Ureter (tissue), 1 donor: ENCODE measurements at regions not wholly inside any gene's neighbourhood (a gene's known extent, or its start where the extent isn't known, plus 50 kb on each side); places are given as distances from the start of the nearest gene placed in this dataset.
"Not testable (repeated sequence)": the region's sequence is repeated elsewhere in the genome, so short reads cannot be mapped to it uniquely, and the experiment has no call there.

Experiments used
- DNase-seq: peaks from one replicate; pipeline ENCODE4 v3.0.0-alpha.2; 2020; ENCODE audit warnings: low spot score
- donor health status: DM: yes; HTN: yes; CAD: no.

GRCh38 chr15:66963710-66964109, 101.7 kb upstream of the SMAD3 start:
- DNase-seq = no peak

- DNase-seq = no peak
These were observed 101.2 kb upstream of the SMAD3 start for GRCh38 chr15:66964111-66964738.

GRCh38 chr15:66964791-66965190, 100.6 kb upstream of the SMAD3 start:
- no peak for DNase-seq

GRCh38 chr15:66965201-66965900, 100.1 kb upstream of the SMAD3 start:
- DNase-seq = no peak

- DNase-seq = no peak
These were observed 99.1 kb upstream of the SMAD3 start for GRCh38 chr15:66966256-66966655.

GRCh38 chr15:66968806-66969596, 96.4 kb upstream of the SMAD3 start:
- DNase-seq = no peak

GRCh38 chr15:66974131-66974530, 91.3 kb upstream of the SMAD3 start:
- not testable (repeated sequence) for DNase-seq

GRCh38 chr15:66976106-66976640, 89.2 kb upstream of the SMAD3 start:
- DNase-seq = not testable (repeated sequence)

GRCh38 chr15:66980326-66980725, 85.1 kb upstream of the SMAD3 start:
- DNase-seq = not testable (repeated sequence)

- no peak for DNase-seq
These were observed 83.6 kb upstream of the SMAD3 start for GRCh38 chr15:66981771-66982170.

GRCh38 chr15:66982250-66982649, 83.2 kb upstream of the SMAD3 start:
- DNase-seq = no peak

GRCh38 chr15:66982816-66983215, 82.6 kb upstream of the SMAD3 start:
- no peak for DNase-seq

- DNase-seq = no peak
These were observed 79.7 kb upstream of the SMAD3 start for GRCh38 chr15:66985653-66986052.

- no peak for DNase-seq
These were observed 78.5 kb upstream of the SMAD3 start for GRCh38 chr15:66986951-66987350.

GRCh38 chr15:66993090-66993489, 72.3 kb upstream of the SMAD3 start:
- DNase-seq = no peak

GRCh38 chr15:66993874-66994696, 71.3 kb upstream of the SMAD3 start:
- peak; percentile 4 for DNase-seq

- peak; percentile 10 for DNase-seq
These were observed 70.3 kb upstream of the SMAD3 start for GRCh38 chr15:66994927-66995656.

GRCh38 chr15:66996094-66996493, 69.3 kb upstream of the SMAD3 start:
- no peak for DNase-seq

GRCh38 chr15:66997212-66997611, 68.2 kb upstream of the SMAD3 start:
- no peak for DNase-seq

- not testable (repeated sequence) for DNase-seq
These were observed 67.2 kb upstream of the SMAD3 start for GRCh38 chr15:66998234-66998633.
